ENCODE measurements at regions not wholly inside any gene's neighbourhood (a gene's known extent, or its start where the extent isn't known, plus 50 kb on each side); places are given as distances from the start of the nearest gene placed in this dataset.

GRCh38 chr2:18005411-18005810 is 126.9 kb downstream of the KCNS3 start:
- no peak for DNase-seq (ENCODE audit: low read depth)

DNA sequence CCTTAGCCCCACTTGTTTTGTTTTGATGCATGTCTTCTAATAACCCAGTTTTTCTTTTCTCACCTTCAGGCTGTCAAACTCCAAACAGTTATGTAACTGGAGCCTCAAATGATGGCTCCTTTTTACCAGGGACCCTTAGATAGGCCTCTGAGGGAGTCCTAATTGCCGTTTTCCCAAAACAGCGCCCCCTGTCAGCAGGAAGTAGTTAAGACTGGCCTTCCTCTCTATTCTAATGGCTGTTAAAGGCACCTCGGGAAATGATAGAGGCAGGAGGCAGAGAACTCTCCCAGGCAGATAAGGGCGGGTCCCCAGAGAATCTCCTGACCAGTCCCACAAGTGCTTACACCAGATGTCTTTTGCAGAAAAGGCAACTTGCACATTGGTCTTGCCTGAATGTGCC is 123.2 kb downstream of the KCNS3 start:
- no peak for DNase-seq (ENCODE audit: low read depth)

DNA sequence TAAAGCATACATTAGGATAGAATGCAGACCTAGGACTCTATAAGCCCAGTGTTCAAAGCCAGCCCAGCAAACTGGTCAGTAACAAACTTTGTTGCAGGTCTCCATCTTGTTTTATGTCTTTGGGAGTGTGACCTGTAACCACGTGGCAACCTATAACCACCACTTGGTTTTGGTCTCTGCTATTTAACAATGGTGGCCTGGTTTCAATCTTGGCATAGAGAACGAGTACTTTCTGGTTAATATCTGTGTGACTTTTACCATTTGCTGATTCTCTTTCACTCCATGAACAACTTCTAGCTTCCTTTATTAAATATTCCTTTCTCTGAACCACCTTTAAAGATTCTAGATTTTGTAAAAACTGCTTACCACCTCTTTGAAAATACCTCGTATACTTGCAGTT is 118.5 kb downstream of the KCNS3 start:
- no peak for DNase-seq (ENCODE audit: low read depth)

GRCh38 chr2:17995593-17995992 is 117.1 kb downstream of the KCNS3 start:
- DNase-seq (ENCODE audit: low read depth) = no peak
